Upper lobe of left lung (tissue), 6 donors: ENCODE measurements at regions not wholly inside any gene's neighbourhood (a gene's known extent, or its start where the extent isn't known, plus 50 kb on each side); places are given as distances from the start of the nearest gene placed in this dataset.

Experiments used
- ATAC-seq, 2 donors: fragments of 200-7000 bp; cut with Tn5 transposase; one replicate each; pipeline ENCODE4 v1.9.1; 2022; ENCODE audit warnings: mild to moderate bottlenecking in 2 of 2, moderate library complexity in 2 of 2; ENCODE audit not compliant: low FRiP score in 2 of 2
- DNase-seq, 2 donors: peaks; one replicate each; pipeline ENCODE4 v3.0.0-alpha.2; 2019 to 2020
- H3K27ac ChIP-seq, 4 donors: fragments of 200-600 bp; sonication (generic); one replicate each; pipeline ENCODE4 v1.5.1; 2016 to 2019
- H3K27me3 ChIP-seq, 4 donors: fragments of 200-600 bp; sonication (generic); one replicate each; pipeline ENCODE4 v1.5.1; 2017 to 2019
- H3K36me3 ChIP-seq, 4 donors: fragments of 200-600 bp; sonication (generic); one replicate each; pipeline ENCODE4 v1.5.1; 2016 to 2019
- H3K4me1 ChIP-seq, 4 donors: fragments of 200-600 bp; sonication (generic); one replicate each; pipeline ENCODE4 v1.5.1; 2018 to 2019
- H3K4me3 ChIP-seq, 4 donors: fragments of 200-600 bp; sonication (generic); one replicate each; pipeline ENCODE4 v1.5.1; 2017 to 2019; ENCODE audit warnings: mild to moderate bottlenecking in 2 of 4, moderate library complexity in 1 of 4
- H3K9me3 ChIP-seq, 4 donors: fragments of 200-600 bp; sonication (generic); one replicate each; pipeline ENCODE4 v1.5.1; 2018 to 2019
- CTCF ChIP-seq, 6 experiments: fragments of 450-650 bp in 4 of 6; fragments of 200-600 bp in 2 of 6; sonication (generic) in 2 of 6; IDR thresholded peaks; one replicate each; pipeline ENCODE4 v1.5.1; 2016 to 2019; ENCODE audit warnings: antibody characterized with exemption in 6 of 6
- EP300 ChIP-seq, 4 donors: sonication (generic); formaldehyde crosslinking; IDR thresholded peaks; one replicate each; pipeline ENCODE4 v1.5.1; 2017; ENCODE audit warnings: antibody characterized with exemption in 4 of 4, control low read depth in 2 of 4
- POLR2A ChIP-seq, 4 donors: fragments of 450-650 bp; IDR thresholded peaks; one replicate each; pipeline ENCODE4 v1.5.1; 2016 to 2017; ENCODE audit warnings: antibody characterized with exemption in 4 of 4, mild to moderate bottlenecking in 2 of 4
- POLR2AphosphoS5 ChIP-seq, 2 donors: sonication (generic); formaldehyde crosslinking; IDR thresholded peaks; one replicate each; pipeline ENCODE4 v1.5.1; 2017; ENCODE audit warnings: antibody characterized with exemption in 2 of 2
- WGBS, 2 donors: methylation state at CpG; one replicate each; pipeline ENCODE4 v1.1.5; 2017 to 2018; 5-methylcytosine and 5-hydroxymethylcytosine counted together
- donor health status: DM: no; HTN: no; CAD: no; lungs with moderate emphysema.
- donor health status: DM: no; HTN: yes; CAD: no; lungs with severe emphysema.

- Histone ChIP-seq H3K9me3 (no peaks in the 10 kb centered on the region), H3K36me3 (no peaks in the 10 kb centered on the region), H3K27ac (no peak overlapping the region), H3K27me3 (no peaks in the 10 kb centered on the region), H3K4me3 (no peak overlapping the region), H3K4me1 (peaks cover 0 to 7% (median 0%) of the 10 kb centered on the region in 4 donors)
- 67 to 71% methylated on average over 7 of the region's 7 CpGs for WGBS, 2 donors
- DNase-seq (no peak), ATAC-seq (no peak)
- TF ChIP-seq POLR2A (IDR thresholded peaks at IDR 0.05) (no peak), POLR2AphosphoS5 (IDR thresholded peaks at IDR 0.05) (no peak)
Observed at GRCh38 chr6:44730771-44731391, 343.4 kb downstream of the CDC5L start.

GRCh38 chr6:44731485-44732095, 344.1 kb downstream of the CDC5L start:
- no peak for TF ChIP-seq CTCF (IDR thresholded peaks at IDR 0.05)
- TF ChIP-seq POLR2AphosphoS5 (IDR thresholded peaks at IDR 0.05), result no peak
- TF ChIP-seq EP300 (IDR thresholded peaks at IDR 0.05), result no peak
- no peak for TF ChIP-seq POLR2A (IDR thresholded peaks at IDR 0.05)
- ATAC-seq (no peak), DNase-seq (no peak)

GRCh38 chr6:44732243-44732642, 344.7 kb downstream of the CDC5L start:
- Histone ChIP-seq H3K4me1 (peaks cover 0 to 7% (median 0%) of the 10 kb centered on the region in 4 donors), H3K9me3 (no peaks in the 10 kb centered on the region), H3K36me3 (no peaks in the 10 kb centered on the region), H3K4me3 (no peak overlapping the region), H3K27me3 (no peaks in the 10 kb centered on the region), H3K27ac (no peak overlapping the region)
- TF ChIP-seq EP300 (IDR thresholded peaks at IDR 0.05) (no peak), POLR2AphosphoS5 (IDR thresholded peaks at IDR 0.05) (no peak), CTCF (IDR thresholded peaks at IDR 0.05) (no peak), POLR2A (IDR thresholded peaks at IDR 0.05) (no peak)
- WGBS, 2 donors, result 87 to 90% methylated on average over 5 of the region's 5 CpGs
- ATAC-seq, result no peak
- DNase-seq, result no peak

More at GRCh38 chr6:44731485-44732095, 344.1 kb downstream of the CDC5L start:
- Histone ChIP-seq H3K36me3 (no peaks in the 10 kb centered on the region), H3K27me3 (no peaks in the 10 kb centered on the region), H3K4me3 (no peak overlapping the region), H3K9me3 (no peaks in the 10 kb centered on the region), H3K27ac (no peak overlapping the region), H3K4me1 (peaks cover 0 to 7% (median 0%) of the 10 kb centered on the region in 4 donors)
- 81 to 95% methylated on average over 6 of the region's 6 CpGs for WGBS, 2 donors

- no peak for ATAC-seq
- no peak for DNase-seq
- Histone ChIP-seq H3K4me3 (no peak overlapping the region), H3K9me3 (no peaks in the 10 kb centered on the region), H3K27me3 (no peaks in the 10 kb centered on the region), H3K4me1 (peaks cover 0 to 8% (median 3%) of the 10 kb centered on the region in 4 donors), H3K36me3 (no peaks in the 10 kb centered on the region), H3K27ac (no peak overlapping the region)
- no peak for TF ChIP-seq POLR2AphosphoS5 (IDR thresholded peaks at IDR 0.05)
- WGBS, 2 donors, result 64 to 76% methylated on average over 4 of the region's 4 CpGs
Observed at GRCh38 chr6:44733126-44733525, 345.6 kb downstream of the CDC5L start.

GRCh38 chr6:44733868-44734267, 346.4 kb downstream of the CDC5L start:
- no peak overlapping the region for H3K27ac ChIP-seq
- no peaks in the 10 kb centered on the region for H3K27me3 ChIP-seq
- TF ChIP-seq CTCF (IDR thresholded peaks at IDR 0.05) (no peak), POLR2AphosphoS5 (IDR thresholded peaks at IDR 0.05) (peak in 1 of 2 donors; percentile 18), EP300 (IDR thresholded peaks at IDR 0.05) (no peak), POLR2A (IDR thresholded peaks at IDR 0.05) (no peak)
- WGBS, 2 donors, result 48 to 61% methylated on average over 4 of the region's 4 CpGs
- no peak overlapping the region for H3K4me3 ChIP-seq
- no peaks in the 10 kb centered on the region for H3K9me3 ChIP-seq
- peaks cover 0 to 9% (median 3%) of the 10 kb centered on the region in 4 donors for H3K4me1 ChIP-seq
- peak in 1 of 2 donors; percentile 28 for ATAC-seq
- peak in 1 of 2 donors; percentile 58 for DNase-seq
- H3K36me3 ChIP-seq, result no peaks in the 10 kb centered on the region
